GM12878 (cell line): ENCODE measurements at regions not wholly inside any gene's neighbourhood (a gene's known extent, or its start where the extent isn't known, plus 50 kb on each side); places are given as distances from the start of the nearest gene placed in this dataset.

ENCODE experiments used
- ATAC-seq: fragments of 200-7000 bp; cut with Tn5 transposase; 3 replicates; pipeline ENCODE4 v1.9.1; 2020; ENCODE audit warnings: mild to moderate bottlenecking, moderate library complexity
- BruUV-seq: library from RNA; stranded (reverse); fragments of 400-500 nt; replicated peaks from 2 replicates; lab custom pipeline; 2021; lab: Mats Ljungman, UMichigan
- CTCF ChIA-PET: fragments of 300-600 bp; sonication (Branson Sonifier 250); formaldehyde crosslinking; extraction: SDS; loops from one replicate; lab custom pipeline; 2021; ENCODE audit warnings: inconsistent platforms; lab: Yijun Ruan, JAX
- POLR2A ChIA-PET: fragments of 350-600 bp; formaldehyde crosslinking; extraction: SDS; loops from one replicate; lab custom pipeline; 2021; ENCODE audit warnings: inconsistent platforms; lab: Charles Lee
- RAD21 ChIA-PET: fragments of 300-600 bp; sonication (Branson Sonifier 250); formaldehyde crosslinking; loops from one replicate; lab custom pipeline; 2023; ENCODE audit warnings: antibody characterized with exemption; ENCODE audit not compliant: unreplicated experiment; lab: Charles Lee
- SMC1A ChIA-PET: fragments of 300-600 bp; sonication (Branson Sonifier 250); formaldehyde crosslinking; loops from one replicate; lab custom pipeline; 2023; ENCODE audit not compliant: unreplicated experiment, uncharacterized antibody; lab: Charles Lee
- DNase-seq: peaks from one replicate; pipeline ENCODE4 v3.0.0-alpha.2; 2011; ENCODE audit warnings: low read depth, low spot score
- FAIRE-seq: peaks from 3 replicates; lab custom pipeline; 2011; peaks lifted over from hg19 to GRCh38; lab: Jason Lieb, UNC
- H2AFZ ChIP-seq: 2 replicates; pipeline ENCODE4 v1.6.0; 2011; ENCODE audit warnings: low read depth, low read length, control low read depth; ENCODE audit not compliant: control insufficient read depth
- H3K27ac ChIP-seq: 2 replicates; pipeline ENCODE4 v1.5.1; 2011; ENCODE audit warnings: control low read depth; ENCODE audit not compliant: control insufficient read depth, insufficient read depth
- H3K27me3 ChIP-seq, 2 experiments: replicated peaks in 1 of 2; 2 replicates each; pipeline versions ENCODE4 v1.6.0 to v1.6.1; 2011; ENCODE audit warnings: low read length in 1 of 2; ENCODE audit not compliant: control insufficient read depth in 2 of 2, insufficient read depth in 2 of 2
- H3K36me3 ChIP-seq, 2 experiments: 2 replicates each; pipeline ENCODE4 v1.5.1; 2011; ENCODE audit warnings: low read length in 1 of 2; ENCODE audit not compliant: control insufficient read depth in 2 of 2, insufficient read depth in 2 of 2
- H3K4me1 ChIP-seq: 2 replicates; pipeline ENCODE4 v1.6.1; 2011; ENCODE audit warnings: mild to moderate bottlenecking, low read length, moderate library complexity, mixed read lengths; ENCODE audit not compliant: control insufficient read depth, insufficient read depth
- H3K4me2 ChIP-seq: 2 replicates; pipeline ENCODE4 v1.6.0; 2011; ENCODE audit warnings: control low read depth; ENCODE audit not compliant: control insufficient read depth, insufficient read depth
- H3K4me3 ChIP-seq: fragments of 200-600 bp; sonication (generic); 2 replicates; pipeline ENCODE4 v1.5.1; 2016
- H3K79me2 ChIP-seq: 2 replicates; pipeline ENCODE4 v1.6.0; 2011; ENCODE audit warnings: low read length; ENCODE audit not compliant: control insufficient read depth, insufficient read depth
- H3K9ac ChIP-seq: 2 replicates; pipeline ENCODE4 v1.8.0; 2011; ENCODE audit warnings: low read length, control low read depth, mixed read lengths; ENCODE audit not compliant: control insufficient read depth, insufficient read depth
- H3K9me3 ChIP-seq: replicated peaks from 3 replicates; pipeline ENCODE4 v1.5.1; 2011; ENCODE audit warnings: mild to moderate bottlenecking, low read length; ENCODE audit not compliant: control insufficient read depth, insufficient read depth
- H4K20me1 ChIP-seq: 2 replicates; pipeline ENCODE4 v1.6.0; 2011; ENCODE audit not compliant: control insufficient read depth, insufficient read depth
- CHD4 ChIP-seq: fragments of 200-600 bp; sonication (generic); IDR thresholded peaks from 2 replicates; pipeline ENCODE4 v1.6.1; 2016; ENCODE audit warnings: mild to moderate bottlenecking
- CREB1 ChIP-seq: IDR thresholded peaks from 2 replicates; pipeline ENCODE4 v1.6.1; 2012; ENCODE audit warnings: low read depth, mild to moderate bottlenecking, inconsistent platforms
- EED ChIP-seq: sonication (generic); IDR thresholded peaks from 2 replicates; pipeline ENCODE4 v1.6.1; 2016; ENCODE audit warnings: antibody characterized with exemption, low read depth
- GABPA ChIP-seq: IDR thresholded peaks from 2 replicates; pipeline ENCODE4 v1.6.1; 2014; ENCODE audit warnings: antibody characterized with exemption, low read depth, mild to moderate bottlenecking, inconsistent platforms
- NFYB ChIP-seq: IDR thresholded peaks from 2 replicates; pipeline ENCODE4 v1.6.1; 2011; ENCODE audit warnings: low read depth, mild to moderate bottlenecking, low read length, improper control_type of control experiment, moderate library complexity; ENCODE audit not compliant: insufficient read depth
- POLR2A ChIP-seq: IDR thresholded peaks from 2 replicates; pipeline ENCODE4 v1.6.1; 2011; ENCODE audit warnings: low read depth, mild to moderate bottlenecking, low read length
- POLR2AphosphoS5 ChIP-seq: IDR thresholded peaks from 2 replicates; pipeline ENCODE4 v1.6.1; 2011; ENCODE audit warnings: mild to moderate bottlenecking, low read length, inconsistent platforms
- RAD51 ChIP-seq: fragments of 450-650 bp; IDR thresholded peaks from 2 replicates; pipeline ENCODE4 v1.6.1; 2016; ENCODE audit warnings: moderate library complexity, mild to moderate bottlenecking, inconsistent platforms
- TBL1XR1 ChIP-seq: IDR thresholded peaks from 2 replicates; pipeline ENCODE4 v1.6.1; 2012; ENCODE audit warnings: low read depth, low read length, improper control_type of control experiment
- WGBS: methylation state at CpG from one replicate; pipeline ENCODE4 v1.1.6; 2016; ENCODE audit warnings: low lambda C conversion rate; ENCODE audit not compliant: insufficient replicate concordance, insufficient coverage; ENCODE audit errors: missing lambda C conversion rate; 5-methylcytosine and 5-hydroxymethylcytosine counted together
- in situ Hi-C: fragments of 300-500 bp; cut with MboI; formaldehyde crosslinking; loops from 9 replicates; pipeline ENCODE4 v1.14.3; 2018; ENCODE audit warnings: mixed read lengths
- intact Hi-C: fragments of 100-400 bp; cut with micrococcal nuclease; formaldehyde crosslinking; loops from one replicate; pipeline ENCODE4 v1.14.2; 2022; ENCODE audit not compliant: unreplicated experiment
- TF ChIP-seq, protein P1 (sequence below): IDR thresholded peaks from 2 replicates; pipeline ENCODE4 v1.6.1; 2011; ENCODE audit warnings: mild to moderate bottlenecking, low read depth, low read length, moderate library complexity; ENCODE audit not compliant: insufficient replicate concordance
- TF ChIP-seq, protein P2 (sequence below): IDR thresholded peaks from 2 replicates; pipeline ENCODE4 v1.6.1; 2011; ENCODE audit warnings: low read depth, mild to moderate bottlenecking, low read length, moderate library complexity, borderline replicate concordance; ENCODE audit errors: extremely low read depth
- TF ChIP-seq, protein P3 (sequence below): fragments of 450-650 bp; IDR thresholded peaks from 2 replicates; pipeline ENCODE4 v1.6.1; 2016; ENCODE audit warnings: mild to moderate bottlenecking, moderate library complexity, borderline replicate concordance
- TF ChIP-seq, protein P4 (sequence below): fragments of 450-650 bp; IDR thresholded peaks from 2 replicates; pipeline ENCODE4 v1.6.1; 2017; ENCODE audit warnings: low read depth, mild to moderate bottlenecking, moderate library complexity

DNA sequence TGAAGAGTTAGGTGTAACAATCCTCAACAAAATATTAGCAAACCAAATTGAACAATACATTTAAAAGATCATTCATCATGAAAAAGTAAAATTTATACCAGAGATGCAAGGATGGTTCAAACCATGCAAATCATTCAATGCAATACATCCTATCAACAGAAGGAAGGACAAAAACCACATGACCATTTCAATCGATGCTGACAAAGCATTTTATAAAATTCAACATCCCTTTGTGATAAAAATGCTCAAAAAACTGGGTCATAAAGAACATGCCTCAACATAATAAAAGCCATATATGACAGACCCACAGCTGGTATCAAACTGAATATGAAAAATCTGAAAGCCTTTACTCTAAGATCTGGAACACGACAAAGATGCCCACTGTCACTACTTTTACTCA, 490.3 kb upstream of the IRAK1BP1 start:
- 3% methylated on average over 2 of the region's 2 CpGs for WGBS
- SMC1A ChIA-PET, result no interaction called here
- RAD21 ChIA-PET, result no interaction called here
- H3K9ac ChIP-seq, result no peak overlapping the region
- H2AFZ ChIP-seq, result no peak overlapping the region
- POLR2A ChIA-PET, result no interaction called here
- FAIRE-seq (no peak), ATAC-seq (no peak)
- no peak overlapping the region for H3K4me2 ChIP-seq
- no peaks in the 10 kb centered on the region for H3K79me2 ChIP-seq
- H3K27me3 ChIP-seq, result no peaks in the 10 kb centered on the region
- intact Hi-C loops (no loop called here), in situ Hi-C loops (no loop called here)
- no peaks in the 10 kb centered on the region for H3K9me3 ChIP-seq
- no TSS peak for BruUV-seq
- H4K20me1 ChIP-seq, result no peaks in the 10 kb centered on the region
- H3K4me3 ChIP-seq, result no peak overlapping the region
- no peaks in the 10 kb centered on the region for H3K36me3 ChIP-seq
- no peak for TF ChIP-seq POLR2AphosphoS5
- TF ChIP-seq, protein P1, sequence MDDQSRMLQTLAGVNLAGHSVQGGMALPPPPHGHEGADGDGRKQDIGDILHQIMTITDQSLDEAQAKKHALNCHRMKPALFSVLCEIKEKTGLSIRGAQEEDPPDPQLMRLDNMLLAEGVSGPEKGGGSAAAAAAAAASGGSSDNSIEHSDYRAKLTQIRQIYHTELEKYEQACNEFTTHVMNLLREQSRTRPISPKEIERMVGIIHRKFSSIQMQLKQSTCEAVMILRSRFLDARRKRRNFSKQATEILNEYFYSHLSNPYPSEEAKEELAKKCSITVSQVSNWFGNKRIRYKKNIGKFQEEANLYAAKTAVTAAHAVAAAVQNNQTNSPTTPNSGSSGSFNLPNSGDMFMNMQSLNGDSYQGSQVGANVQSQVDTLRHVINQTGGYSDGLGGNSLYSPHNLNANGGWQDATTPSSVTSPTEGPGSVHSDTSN, result no peak
- TF ChIP-seq POLR2A, result no peak
- no peak for TF ChIP-seq CREB1
- no peak for TF ChIP-seq GABPA
- TF ChIP-seq RAD51, result no peak
- no peak for TF ChIP-seq NFYB
- TF ChIP-seq, protein P2, sequence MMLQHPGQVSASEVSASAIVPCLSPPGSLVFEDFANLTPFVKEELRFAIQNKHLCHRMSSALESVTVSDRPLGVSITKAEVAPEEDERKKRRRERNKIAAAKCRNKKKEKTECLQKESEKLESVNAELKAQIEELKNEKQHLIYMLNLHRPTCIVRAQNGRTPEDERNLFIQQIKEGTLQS, result no peak
- TF ChIP-seq, all 136 proteins: peak for 0
- CTCF ChIA-PET, result no interaction called here
- Histone ChIP-seq H3K4me1 (no peaks in the 10 kb centered on the region), H3K27ac (no peak overlapping the region)
- no peak for DNase-seq

DNA sequence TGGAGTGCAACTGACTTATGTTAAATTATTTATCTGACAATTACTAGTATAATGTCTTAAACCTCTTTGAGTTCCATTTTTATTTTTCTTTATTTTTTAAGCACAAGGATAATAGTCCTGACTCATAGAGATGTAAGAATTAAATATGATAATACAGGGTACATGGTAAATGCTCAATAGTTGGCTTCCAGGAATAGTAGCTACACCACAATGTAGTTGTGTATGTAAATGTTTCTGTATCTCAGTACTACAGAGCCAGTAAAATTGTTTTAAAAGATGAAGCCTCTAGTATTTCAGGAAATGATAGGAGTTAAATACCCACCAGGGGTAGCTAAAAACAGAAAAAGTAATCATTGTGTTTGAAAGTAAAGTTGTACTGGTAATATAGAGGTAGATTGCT, 487.4 kb upstream of the IRAK1BP1 start:
- H3K4me2 ChIP-seq, result no peak overlapping the region
- ChIA-PET POLR2A (no interaction called here), RAD21 (no interaction called here), SMC1A (no interaction called here), CTCF (no interaction called here)
- ATAC-seq (no peak), FAIRE-seq (no peak), DNase-seq (no peak)
- no peaks in the 10 kb centered on the region for H3K79me2 ChIP-seq
- no peak overlapping the region for H2AFZ ChIP-seq
- intact Hi-C loops (no loop called here), in situ Hi-C loops (no loop called here)
- no peak overlapping the region for H3K27ac ChIP-seq
- no peaks in the 10 kb centered on the region for H4K20me1 ChIP-seq
- no peaks in the 10 kb centered on the region for H3K36me3 ChIP-seq
- H3K4me1 ChIP-seq, result no peaks in the 10 kb centered on the region
- H3K9me3 ChIP-seq, result no peaks in the 10 kb centered on the region
- no peaks in the 10 kb centered on the region for H3K27me3 ChIP-seq
- BruUV-seq, result no TSS peak
- H3K4me3 ChIP-seq, result no peak overlapping the region
- no peak overlapping the region for H3K9ac ChIP-seq
- TF ChIP-seq CHD4 (no peak), TBL1XR1 (no peak), EED (no peak)
- TF ChIP-seq, protein P3, sequence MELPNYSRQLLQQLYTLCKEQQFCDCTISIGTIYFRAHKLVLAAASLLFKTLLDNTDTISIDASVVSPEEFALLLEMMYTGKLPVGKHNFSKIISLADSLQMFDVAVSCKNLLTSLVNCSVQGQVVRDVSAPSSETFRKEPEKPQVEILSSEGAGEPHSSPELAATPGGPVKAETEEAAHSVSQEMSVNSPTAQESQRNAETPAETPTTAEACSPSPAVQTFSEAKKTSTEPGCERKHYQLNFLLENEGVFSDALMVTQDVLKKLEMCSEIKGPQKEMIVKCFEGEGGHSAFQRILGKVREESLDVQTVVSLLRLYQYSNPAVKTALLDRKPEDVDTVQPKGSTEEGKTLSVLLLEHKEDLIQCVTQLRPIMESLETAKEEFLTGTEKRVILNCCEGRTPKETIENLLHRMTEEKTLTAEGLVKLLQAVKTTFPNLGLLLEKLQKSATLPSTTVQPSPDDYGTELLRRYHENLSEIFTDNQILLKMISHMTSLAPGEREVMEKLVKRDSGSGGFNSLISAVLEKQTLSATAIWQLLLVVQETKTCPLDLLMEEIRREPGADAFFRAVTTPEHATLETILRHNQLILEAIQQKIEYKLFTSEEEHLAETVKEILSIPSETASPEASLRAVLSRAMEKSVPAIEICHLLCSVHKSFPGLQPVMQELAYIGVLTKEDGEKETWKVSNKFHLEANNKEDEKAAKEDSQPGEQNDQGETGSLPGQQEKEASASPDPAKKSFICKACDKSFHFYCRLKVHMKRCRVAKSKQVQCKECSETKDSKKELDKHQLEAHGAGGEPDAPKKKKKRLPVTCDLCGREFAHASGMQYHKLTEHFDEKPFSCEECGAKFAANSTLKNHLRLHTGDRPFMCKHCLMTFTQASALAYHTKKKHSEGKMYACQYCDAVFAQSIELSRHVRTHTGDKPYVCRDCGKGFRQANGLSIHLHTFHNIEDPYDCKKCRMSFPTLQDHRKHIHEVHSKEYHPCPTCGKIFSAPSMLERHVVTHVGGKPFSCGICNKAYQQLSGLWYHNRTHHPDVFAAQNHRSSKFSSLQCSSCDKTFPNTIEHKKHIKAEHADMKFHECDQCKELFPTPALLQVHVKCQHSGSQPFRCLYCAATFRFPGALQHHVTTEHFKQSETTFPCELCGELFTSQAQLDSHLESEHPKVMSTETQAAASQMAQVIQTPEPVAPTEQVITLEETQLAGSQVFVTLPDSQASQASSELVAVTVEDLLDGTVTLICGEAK, result no peak
- TF ChIP-seq, protein P4, sequence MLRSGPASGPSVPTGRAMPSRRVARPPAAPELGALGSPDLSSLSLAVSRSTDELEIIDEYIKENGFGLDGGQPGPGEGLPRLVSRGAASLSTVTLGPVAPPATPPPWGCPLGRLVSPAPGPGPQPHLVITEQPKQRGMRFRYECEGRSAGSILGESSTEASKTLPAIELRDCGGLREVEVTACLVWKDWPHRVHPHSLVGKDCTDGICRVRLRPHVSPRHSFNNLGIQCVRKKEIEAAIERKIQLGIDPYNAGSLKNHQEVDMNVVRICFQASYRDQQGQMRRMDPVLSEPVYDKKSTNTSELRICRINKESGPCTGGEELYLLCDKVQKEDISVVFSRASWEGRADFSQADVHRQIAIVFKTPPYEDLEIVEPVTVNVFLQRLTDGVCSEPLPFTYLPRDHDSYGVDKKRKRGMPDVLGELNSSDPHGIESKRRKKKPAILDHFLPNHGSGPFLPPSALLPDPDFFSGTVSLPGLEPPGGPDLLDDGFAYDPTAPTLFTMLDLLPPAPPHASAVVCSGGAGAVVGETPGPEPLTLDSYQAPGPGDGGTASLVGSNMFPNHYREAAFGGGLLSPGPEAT, result no peak
